ENCODE measurements at regions not wholly inside any gene's neighbourhood (a gene's known extent, or its start where the extent isn't known, plus 50 kb on each side); places are given as distances from the start of the nearest gene placed in this dataset.

- Mint-ChIP-seq H3K27me3 (ENCODE audit: low read depth) (no peaks in the 10 kb centered on the region), H3K4me1 (peaks cover 18% of the 10 kb centered on the region), H3K4me3 (no peak overlapping the region), H3K36me3 (no peaks in the 10 kb centered on the region), H3K27ac (no peak overlapping the region), H3K9me3 (no peaks in the 10 kb centered on the region)
- POLR2A ChIA-PET, result no interaction called here
- no peak for TF ChIP-seq ERG (CRISPR knock-in tag; IDR thresholded peaks at IDR 0.05)
- CTCF ChIA-PET, result no interaction called here
- no peak for ATAC-seq
- DNase-seq (ENCODE audit: low spot score), result no peak
Measured at GRCh38 chr3:177435301-177435700, 238.0 kb upstream of the TBL1XR1 start.

DNA sequence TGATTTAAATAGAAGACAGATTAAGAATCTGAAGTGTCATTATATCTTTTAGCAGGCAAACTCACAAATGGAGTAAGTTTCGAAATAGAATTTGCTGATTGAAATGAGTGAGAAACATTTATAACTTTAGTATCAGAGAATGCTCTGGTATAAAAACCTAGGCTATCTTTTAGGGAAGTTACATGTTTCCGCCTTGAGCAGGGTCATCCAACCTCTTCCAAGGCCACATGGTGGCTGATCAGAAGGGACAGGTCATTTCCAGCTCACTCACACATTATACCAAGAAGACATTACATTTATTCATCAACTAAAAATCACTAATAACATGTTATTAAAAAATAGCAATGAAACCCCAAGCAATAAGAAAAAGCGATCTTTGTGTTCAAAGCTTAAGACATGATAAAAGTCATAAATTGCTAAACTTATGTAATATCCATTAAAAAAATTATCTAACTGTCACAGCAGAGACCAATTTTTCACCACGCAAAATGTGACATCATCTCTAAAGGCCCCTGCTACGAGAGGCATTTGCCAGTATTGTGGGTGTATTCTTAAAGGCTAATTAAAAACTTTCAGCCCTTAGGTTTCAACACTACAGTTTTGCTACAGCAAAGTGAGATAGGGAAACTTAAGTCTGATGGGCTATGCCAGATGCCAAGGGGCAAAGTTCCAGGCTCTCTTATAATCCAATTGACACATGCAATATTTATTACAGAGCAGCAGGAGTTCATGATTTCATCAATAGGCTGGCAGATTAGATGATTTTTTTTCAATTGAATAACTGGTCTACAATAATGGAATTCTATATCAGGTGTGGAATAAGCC, 240.4 kb upstream of the TBL1XR1 start:
- no peaks in the 10 kb centered on the region for H3K9me3 Mint-ChIP-seq
- H3K4me1 Mint-ChIP-seq, result no peaks in the 10 kb centered on the region
- TF ChIP-seq, protein P1, sequence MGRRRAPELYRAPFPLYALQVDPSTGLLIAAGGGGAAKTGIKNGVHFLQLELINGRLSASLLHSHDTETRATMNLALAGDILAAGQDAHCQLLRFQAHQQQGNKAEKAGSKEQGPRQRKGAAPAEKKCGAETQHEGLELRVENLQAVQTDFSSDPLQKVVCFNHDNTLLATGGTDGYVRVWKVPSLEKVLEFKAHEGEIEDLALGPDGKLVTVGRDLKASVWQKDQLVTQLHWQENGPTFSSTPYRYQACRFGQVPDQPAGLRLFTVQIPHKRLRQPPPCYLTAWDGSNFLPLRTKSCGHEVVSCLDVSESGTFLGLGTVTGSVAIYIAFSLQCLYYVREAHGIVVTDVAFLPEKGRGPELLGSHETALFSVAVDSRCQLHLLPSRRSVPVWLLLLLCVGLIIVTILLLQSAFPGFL (CRISPR knock-in tag; IDR thresholded peaks at IDR 0.05; ENCODE audit: borderline replicate concordance), result no peak
- TF ChIP-seq CBFB (CRISPR knock-in tag; IDR thresholded peaks at IDR 0.05; ENCODE audit: low read depth), result no peak
- no peak for TF ChIP-seq JUN (CRISPR knock-in tag; IDR thresholded peaks at IDR 0.05)
- no peak for TF ChIP-seq NR3C1 (CRISPR knock-in tag; conservative IDR thresholded peaks at IDR 0.05; ENCODE audit: low read depth)
- TF ChIP-seq ZNF121 (CRISPR knock-in tag; IDR thresholded peaks at IDR 0.05), result no peak
- no peak for TF ChIP-seq MAX (CRISPR knock-in tag; IDR thresholded peaks at IDR 0.05)
- no peak for TF ChIP-seq NFATC4 (CRISPR knock-in tag; IDR thresholded peaks at IDR 0.05)
- no peak for TF ChIP-seq TCF7 (CRISPR knock-in tag; IDR thresholded peaks at IDR 0.05; ENCODE audit: low read depth)
- no peak for TF ChIP-seq EMX1 (CRISPR knock-in tag; IDR thresholded peaks at IDR 0.05)
- TF ChIP-seq NR1H2 (CRISPR knock-in tag; IDR thresholded peaks at IDR 0.05), result no peak
- no peak for TF ChIP-seq SMAD3 (CRISPR knock-in tag; IDR thresholded peaks at IDR 0.05; ENCODE audit: borderline replicate concordance)
- TF ChIP-seq MXD4 (CRISPR knock-in tag; IDR thresholded peaks at IDR 0.05; ENCODE audit: borderline replicate concordance), result no peak
- no peak for TF ChIP-seq ESRRA (CRISPR knock-in tag; IDR thresholded peaks at IDR 0.05; ENCODE audit: borderline replicate concordance)
- TF ChIP-seq ATF6 (CRISPR knock-in tag; IDR thresholded peaks at IDR 0.05), result no peak
- TF ChIP-seq NFE2L1 (CRISPR knock-in tag; IDR thresholded peaks at IDR 0.05), result no peak
- no peak for TF ChIP-seq ZSCAN18 (CRISPR knock-in tag; IDR thresholded peaks at IDR 0.05)
- TF ChIP-seq, protein P2, sequence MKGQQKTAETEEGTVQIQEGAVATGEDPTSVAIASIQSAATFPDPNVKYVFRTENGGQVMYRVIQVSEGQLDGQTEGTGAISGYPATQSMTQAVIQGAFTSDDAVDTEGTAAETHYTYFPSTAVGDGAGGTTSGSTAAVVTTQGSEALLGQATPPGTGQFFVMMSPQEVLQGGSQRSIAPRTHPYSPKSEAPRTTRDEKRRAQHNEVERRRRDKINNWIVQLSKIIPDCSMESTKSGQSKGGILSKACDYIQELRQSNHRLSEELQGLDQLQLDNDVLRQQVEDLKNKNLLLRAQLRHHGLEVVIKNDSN (CRISPR knock-in tag; IDR thresholded peaks at IDR 0.05), result no peak
- TF ChIP-seq, protein P3, sequence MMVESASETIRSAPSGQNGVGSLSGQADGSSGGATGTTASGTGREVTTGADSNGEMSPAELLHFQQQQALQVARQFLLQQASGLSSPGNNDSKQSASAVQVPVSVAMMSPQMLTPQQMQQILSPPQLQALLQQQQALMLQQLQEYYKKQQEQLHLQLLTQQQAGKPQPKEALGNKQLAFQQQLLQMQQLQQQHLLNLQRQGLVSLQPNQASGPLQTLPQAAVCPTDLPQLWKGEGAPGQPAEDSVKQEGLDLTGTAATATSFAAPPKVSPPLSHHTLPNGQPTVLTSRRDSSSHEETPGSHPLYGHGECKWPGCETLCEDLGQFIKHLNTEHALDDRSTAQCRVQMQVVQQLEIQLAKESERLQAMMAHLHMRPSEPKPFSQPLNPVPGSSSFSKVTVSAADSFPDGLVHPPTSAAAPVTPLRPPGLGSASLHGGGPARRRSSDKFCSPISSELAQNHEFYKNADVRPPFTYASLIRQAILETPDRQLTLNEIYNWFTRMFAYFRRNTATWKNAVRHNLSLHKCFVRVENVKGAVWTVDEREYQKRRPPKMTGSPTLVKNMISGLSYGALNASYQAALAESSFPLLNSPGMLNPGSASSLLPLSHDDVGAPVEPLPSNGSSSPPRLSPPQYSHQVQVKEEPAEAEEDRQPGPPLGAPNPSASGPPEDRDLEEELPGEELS (CRISPR knock-in tag; IDR thresholded peaks at IDR 0.05), result no peak
- POLR2A ChIA-PET, result no interaction called here
- DNase-seq (ENCODE audit: low spot score) (no peak), ATAC-seq (no peak)
- CTCF ChIA-PET, result no interaction called here
- no peak overlapping the region for H3K4me3 Mint-ChIP-seq
- H3K27me3 Mint-ChIP-seq (ENCODE audit: low read depth), result no peaks in the 10 kb centered on the region
- H3K36me3 Mint-ChIP-seq, result no peaks in the 10 kb centered on the region
- no peak overlapping the region for H3K27ac Mint-ChIP-seq
